Suppressor macrophage treated with lipopolysaccharide for 1 hour (primary cell): ENCODE measurements at regions not wholly inside any gene's neighbourhood (a gene's known extent, or its start where the extent isn't known, plus 50 kb on each side); places are given as distances from the start of the nearest gene placed in this dataset.

Experiments used
- DNase-seq, 3 donors: peaks; one replicate each; pipeline ENCODE4 v3.0.0-alpha.2; 2020 to 2022

- DNase-seq: no peak
These were observed 245.8 kb upstream of the EPHA4 start for GRCh38 chr2:221817878-221818277.

- DNase-seq: no peak
These were observed 244.9 kb upstream of the EPHA4 start for GRCh38 chr2:221817052-221817451.

- no peak for DNase-seq
These were observed 244.5 kb upstream of the EPHA4 start for GRCh38 chr2:221816566-221816965.

DNA sequence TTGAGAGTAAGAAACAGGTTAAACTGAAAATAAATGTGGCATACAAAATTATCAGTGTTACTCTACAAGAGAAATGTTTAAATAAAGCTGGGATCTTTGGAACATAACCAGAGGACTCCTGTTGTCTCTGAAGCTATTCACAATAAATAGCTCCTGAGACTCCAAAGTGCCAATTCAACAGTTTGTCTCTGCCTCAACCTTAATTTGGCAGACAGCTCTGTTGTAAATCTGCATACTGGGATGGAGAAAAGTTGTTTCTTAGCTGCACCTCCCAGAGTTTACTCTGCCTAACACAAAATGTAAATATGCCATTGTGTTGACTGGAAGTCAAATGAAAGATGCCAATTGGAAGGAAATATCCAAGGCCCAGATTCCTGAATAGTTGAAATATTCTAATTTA is 238.5 kb upstream of the EPHA4 start:
- no peak for DNase-seq

DNA sequence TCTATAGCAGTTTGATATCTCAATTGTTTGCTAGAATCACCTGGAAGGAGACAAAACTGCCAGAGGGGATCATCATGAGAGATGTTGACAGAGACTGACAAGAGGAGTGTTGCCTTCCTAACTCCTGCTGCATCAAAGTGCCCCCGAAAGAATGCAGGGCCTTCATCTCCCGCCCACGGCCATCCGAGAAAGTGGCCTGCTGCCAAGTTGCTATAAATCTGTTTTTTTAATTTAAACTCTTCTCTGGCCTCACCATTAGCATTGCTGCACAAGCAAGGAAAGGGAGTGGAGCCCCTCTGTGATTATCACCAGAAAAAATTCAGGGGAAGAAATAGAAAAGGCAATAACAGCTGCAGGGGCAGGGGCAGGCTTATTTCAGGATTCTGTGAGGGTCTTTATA is 238.1 kb upstream of the EPHA4 start:
- no peak for DNase-seq

DNA sequence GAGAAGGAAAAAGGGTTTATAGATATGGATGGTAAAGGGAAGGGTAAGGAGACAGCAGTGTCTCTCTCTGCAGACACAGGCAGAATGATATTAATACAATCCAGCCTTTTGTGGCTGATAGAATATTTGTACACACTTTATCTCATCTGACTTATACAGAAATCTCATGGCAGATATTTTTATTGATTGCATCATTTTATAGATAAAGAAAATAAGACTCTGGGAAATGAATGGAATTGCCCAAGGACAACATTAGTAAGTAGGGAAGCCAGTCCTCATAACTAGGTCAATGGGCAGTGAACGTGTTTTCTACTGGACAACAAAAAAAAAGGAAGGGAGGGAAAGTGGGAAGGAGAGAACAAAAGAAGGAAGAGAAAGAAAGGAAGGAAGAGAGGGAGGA is 236.4 kb upstream of the EPHA4 start:
- DNase-seq: no peak

DNA sequence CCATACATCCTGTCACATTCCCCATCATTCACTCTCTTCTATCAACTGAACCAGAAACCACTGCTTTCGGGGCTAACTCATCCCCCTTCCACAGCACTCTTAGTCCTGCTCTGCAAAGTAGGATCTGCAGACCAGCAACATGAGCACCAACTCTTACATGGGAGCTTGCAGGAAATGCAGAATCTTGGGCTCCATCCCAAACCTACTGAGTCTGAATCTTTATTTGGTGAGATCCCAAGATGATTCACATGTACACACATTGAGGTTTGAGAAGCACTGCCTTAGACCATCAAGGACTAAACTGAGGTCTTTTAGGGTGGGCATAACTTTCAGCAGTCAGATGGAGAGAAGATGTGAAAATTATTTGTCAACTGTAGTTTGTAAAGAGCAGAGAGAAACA is 235.6 kb upstream of the EPHA4 start:
- no peak for DNase-seq

DNA sequence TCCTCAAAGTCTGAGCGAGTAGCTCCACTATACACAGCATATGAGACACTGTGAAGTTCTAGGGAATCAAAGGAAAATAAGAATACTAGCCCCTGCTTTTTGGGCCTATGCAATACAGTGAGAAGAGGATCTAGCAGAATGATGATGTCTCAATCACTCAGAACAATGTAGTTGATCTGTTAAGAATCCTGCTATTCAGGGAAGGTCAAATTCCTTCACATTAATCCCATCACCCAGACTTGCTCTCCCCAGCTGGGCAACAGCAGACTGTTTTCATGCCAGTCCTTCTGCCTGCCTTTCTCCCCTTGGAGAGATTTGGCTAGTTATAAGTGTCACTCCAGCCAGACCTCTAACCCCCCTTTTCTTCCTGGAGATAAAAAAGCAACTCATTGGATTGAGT is 230.0 kb upstream of the EPHA4 start:
- DNase-seq: no peak

GRCh38 chr2:221792971-221793521 is 220.9 kb upstream of the EPHA4 start:
- no peak for DNase-seq

DNA sequence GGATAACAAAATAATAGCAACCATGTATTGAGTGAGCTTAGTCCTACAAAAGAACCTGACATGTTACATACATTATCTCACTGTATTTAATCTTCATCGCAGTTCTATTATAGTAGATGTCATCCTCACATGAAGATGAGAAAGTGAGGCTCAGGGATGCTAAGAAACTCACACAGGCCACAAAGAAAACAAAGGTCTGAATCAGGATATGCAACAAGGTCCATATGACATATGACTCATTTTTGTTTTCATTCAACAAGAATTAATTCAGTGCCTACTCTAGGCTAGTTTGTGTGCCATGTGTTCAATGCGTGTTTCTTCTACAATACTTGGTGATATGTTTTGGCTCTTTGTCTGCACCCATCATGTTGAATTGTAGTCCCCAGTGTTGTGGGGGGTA is 219.7 kb upstream of the EPHA4 start:
- no peak for DNase-seq

GRCh38 chr2:221787561-221787960 is 215.5 kb upstream of the EPHA4 start:
- no peak for DNase-seq

DNA sequence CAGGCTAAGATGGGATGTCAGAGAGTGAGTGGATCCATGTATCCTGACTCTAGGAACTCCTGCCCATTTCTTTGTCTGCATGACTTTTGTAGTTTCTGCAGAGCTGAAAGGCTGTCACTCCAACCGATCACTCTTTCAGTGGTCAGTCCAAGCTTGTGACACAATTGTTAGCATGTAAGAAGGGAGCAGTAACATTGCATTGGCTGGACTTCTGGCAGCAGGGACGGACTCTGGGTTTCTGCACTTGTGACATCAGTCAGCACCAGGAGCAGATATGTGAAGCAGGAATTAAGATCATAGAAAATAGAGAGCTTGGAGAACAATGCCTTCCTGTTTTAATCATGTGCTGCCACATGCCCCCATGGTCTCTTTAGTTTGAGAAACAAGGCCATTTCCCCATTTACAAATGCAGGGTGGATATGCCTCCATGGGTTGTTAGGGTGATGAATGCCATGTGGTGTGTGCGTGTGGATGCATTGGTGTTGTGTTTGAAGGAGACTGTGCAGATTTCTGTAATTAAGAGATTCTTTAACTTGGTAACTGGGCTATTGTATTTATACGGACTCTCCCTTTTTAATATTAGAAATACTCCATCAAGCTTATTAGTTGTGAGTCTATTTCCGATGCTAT is 214.3 kb upstream of the EPHA4 start:
- DNase-seq: no peak

DNA sequence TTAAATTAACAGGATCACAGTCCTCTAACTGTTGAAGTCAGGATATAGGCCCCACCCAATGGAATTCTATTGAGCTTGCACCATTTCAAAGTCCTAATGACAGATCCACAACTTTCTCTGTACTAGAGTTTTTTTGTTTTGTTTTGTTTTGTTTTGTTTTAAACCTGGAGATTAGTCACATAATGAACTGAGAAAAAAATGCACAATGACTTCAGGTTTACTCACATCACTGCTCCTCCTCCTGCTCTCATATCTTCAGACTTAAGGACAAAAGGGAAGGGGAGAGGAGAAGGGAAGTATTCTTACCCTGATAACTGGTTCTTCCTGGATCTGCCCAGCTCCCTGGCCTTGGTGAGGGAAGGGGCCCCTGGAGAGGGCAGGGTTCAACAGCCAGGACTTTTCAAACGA is 208.2 kb upstream of the EPHA4 start:
- no peak for DNase-seq

- DNase-seq: no peak
These were observed 207.5 kb upstream of the EPHA4 start for GRCh38 chr2:221779614-221780067.

DNA sequence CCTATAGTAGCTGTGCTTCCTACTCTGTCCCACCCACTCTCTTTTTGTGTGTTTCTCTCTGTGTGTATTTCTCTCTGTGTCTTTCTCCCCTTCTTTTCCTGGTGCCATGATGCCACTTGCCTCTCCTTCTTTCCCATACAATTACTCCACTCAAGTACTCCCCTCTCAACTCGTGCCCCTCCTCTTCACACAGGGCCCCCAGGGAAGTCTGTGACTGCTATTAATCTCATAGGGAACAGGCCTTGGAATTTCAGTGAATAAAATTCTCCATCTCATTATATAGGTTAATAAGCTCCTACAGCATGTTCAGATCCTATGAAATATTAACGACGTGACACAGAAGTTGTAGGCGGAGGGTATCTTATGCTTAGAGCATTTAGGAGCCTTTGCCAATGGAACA is 205.9 kb upstream of the EPHA4 start:
- DNase-seq: no peak

DNA sequence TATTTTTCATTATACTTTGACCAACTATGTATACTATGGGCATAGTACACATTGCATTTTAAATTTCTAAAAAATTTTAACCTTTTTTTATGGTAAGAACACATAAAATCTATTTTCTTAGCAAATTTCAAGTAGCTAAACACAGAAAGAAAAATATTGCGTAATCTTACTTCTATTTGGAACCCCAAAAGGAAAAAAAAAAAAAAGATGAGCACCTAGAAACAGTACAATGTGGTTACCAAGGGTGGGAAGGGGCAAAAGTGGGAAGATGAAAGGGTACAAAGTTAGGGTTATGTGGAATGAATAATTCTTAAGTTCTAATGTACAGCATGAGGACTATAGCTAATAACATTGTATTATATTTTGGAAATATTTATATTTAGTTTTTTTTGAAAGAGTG is 205.0 kb upstream of the EPHA4 start:
- DNase-seq: no peak

GRCh38 chr2:221775096-221775495 is 203.0 kb upstream of the EPHA4 start:
- DNase-seq: no peak

GRCh38 chr2:221774136-221774535 is 202.0 kb upstream of the EPHA4 start:
- no peak for DNase-seq

GRCh38 chr2:221771297-221771696 is 199.2 kb upstream of the EPHA4 start:
- DNase-seq: no peak

- no peak for DNase-seq
These were observed 195.3 kb upstream of the EPHA4 start for GRCh38 chr2:221767106-221768012.

- no peak for DNase-seq
These were observed 190.4 kb upstream of the EPHA4 start for GRCh38 chr2:221762496-221762895.

DNA sequence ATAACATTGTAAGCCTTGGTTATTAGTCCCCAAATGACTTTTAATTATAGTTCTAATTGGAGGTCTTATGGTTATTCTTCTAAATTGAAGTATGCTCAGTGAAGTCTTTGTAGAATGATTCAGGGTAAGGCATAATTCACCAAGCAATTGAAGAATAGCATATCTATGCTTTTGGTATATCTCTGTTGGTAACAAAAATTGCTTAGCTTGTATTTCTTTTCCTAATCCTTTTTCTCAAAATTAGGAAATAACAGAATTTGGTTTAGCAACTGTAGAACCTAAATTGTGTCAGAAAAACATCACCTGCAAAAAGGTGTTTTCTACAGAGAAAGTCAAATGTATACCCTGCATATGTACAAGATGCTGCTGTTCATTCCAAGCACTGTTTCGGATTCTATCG is 189.2 kb upstream of the EPHA4 start:
- DNase-seq: no peak

GRCh38 chr2:221758076-221758475 is 186.0 kb upstream of the EPHA4 start:
- no peak for DNase-seq

GRCh38 chr2:221753401-221753800 is 181.3 kb upstream of the EPHA4 start:
- DNase-seq: no peak
